HepG2 (cell line): ENCODE measurements at regions not wholly inside any gene's neighbourhood (a gene's known extent, or its start where the extent isn't known, plus 50 kb on each side); places are given as distances from the start of the nearest gene placed in this dataset.

ENCODE experiments used
- CHD4 ChIP-seq: fragments of 200-600 bp; sonication (generic); IDR thresholded peaks from 2 replicates; pipeline ENCODE4 v1.7.0; 2017; ENCODE audit warnings: mild to moderate bottlenecking, low read length, borderline replicate concordance
- CREM ChIP-seq, 2 experiments: sonication (generic) in 1 of 2; formaldehyde crosslinking in 1 of 2; IDR thresholded peaks; 2 replicates each; pipeline versions ENCODE4 v1.4.0 to v1.6.1; 2016 to 2020; ENCODE audit warnings: antibody characterized with exemption in 1 of 2, mild to moderate bottlenecking in 1 of 2, missing genetic modification reagents in 1 of 2
- EP300 ChIP-seq, 3 experiments: sonication (generic) in 1 of 3; formaldehyde crosslinking in 1 of 3; IDR thresholded peaks; 2 replicates each; pipeline versions ENCODE4 v1.5.1 to v1.6.1; 2011 to 2020; ENCODE audit warnings: low read depth in 2 of 3, low read length in 2 of 3, borderline replicate concordance in 1 of 3, improper control_type of control experiment in 1 of 3, mild to moderate bottlenecking in 1 of 3, missing genetic modification reagents in 1 of 3, moderate library complexity in 1 of 3
- HDAC1 ChIP-seq: sonication (generic); formaldehyde crosslinking; IDR thresholded peaks from 2 replicates; pipeline ENCODE4 v1.5.1; 2020; ENCODE audit warnings: mild to moderate bottlenecking, missing genetic modification reagents
- MED13 ChIP-seq: sonication (generic); formaldehyde crosslinking; IDR thresholded peaks from 2 replicates; pipeline ENCODE4 v1.5.0; 2020; ENCODE audit warnings: missing genetic modification reagents
- SOX6 ChIP-seq, 2 experiments: fragments of 450-650 bp in 1 of 2; sonication (generic) in 1 of 2; formaldehyde crosslinking in 1 of 2; IDR thresholded peaks; 2 replicates each; pipeline versions ENCODE4 v1.4.0 to v1.6.1; 2017 to 2020; ENCODE audit warnings: antibody characterized with exemption in 1 of 2, mild to moderate bottlenecking in 1 of 2, missing genetic modification reagents in 1 of 2
- TARDBP ChIP-seq: sonication (generic); formaldehyde crosslinking; IDR thresholded peaks from 2 replicates; pipeline ENCODE4 v1.8.0; 2022; ENCODE audit warnings: mild to moderate bottlenecking, missing genetic modification reagents
- ZNF543 ChIP-seq: sonication (generic); formaldehyde crosslinking; IDR thresholded peaks from 2 replicates; pipeline ENCODE4 v1.4.0; 2020; ENCODE audit warnings: mild to moderate bottlenecking, missing genetic modification reagents
- ZNF644 ChIP-seq: IDR thresholded peaks from 2 replicates; pipeline ENCODE4 v1.6.1; 2016; ENCODE audit warnings: low read depth
- TF ChIP-seq, protein P1 (sequence below): IDR thresholded peaks from 2 replicates; pipeline ENCODE4 v1.4.0; 2020; ENCODE audit warnings: mild to moderate bottlenecking, missing genetic modification reagents
- TF ChIP-seq, protein P2 (sequence below): sonication (generic); formaldehyde crosslinking; IDR thresholded peaks from 2 replicates; pipeline ENCODE4 v1.4.0; 2020; ENCODE audit warnings: missing genetic modification reagents
- TF ChIP-seq, protein P3 (sequence below): sonication (generic); formaldehyde crosslinking; IDR thresholded peaks from 2 replicates; pipeline ENCODE4 v1.8.0; 2023; ENCODE audit warnings: mild to moderate bottlenecking, missing genetic modification reagents
- TF ChIP-seq, protein P4 (sequence below): sonication (generic); formaldehyde crosslinking; IDR thresholded peaks from 2 replicates; pipeline ENCODE4 v1.8.1; 2023; ENCODE audit warnings: mild to moderate bottlenecking, inconsistent platforms, moderate library complexity, missing genetic modification reagents, borderline replicate concordance
- TF ChIP-seq, protein P5 (sequence below): sonication (generic); formaldehyde crosslinking; conservative IDR thresholded peaks from 2 replicates; pipeline ENCODE4 v1.4.0; 2020; ENCODE audit warnings: missing genetic modification reagents

DNA sequence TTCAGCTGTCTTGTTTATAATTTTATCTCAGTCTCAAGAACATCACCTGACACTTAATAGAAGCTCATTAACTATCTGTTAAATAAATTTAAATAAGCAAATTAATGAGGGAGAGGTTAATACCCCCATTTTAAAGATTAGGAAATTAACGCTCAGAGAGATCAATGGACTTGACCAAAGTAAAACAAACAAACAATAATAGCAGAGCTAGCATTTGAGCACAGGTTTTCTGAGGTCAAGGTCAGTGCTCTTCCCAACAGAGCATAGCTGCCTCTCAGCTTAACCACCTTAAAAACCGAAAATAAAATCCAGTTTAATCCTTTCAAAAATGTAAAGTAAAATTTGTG is 196.6 kb upstream of the BCL6 start (continued):
- TF ChIP-seq, protein P1, sequence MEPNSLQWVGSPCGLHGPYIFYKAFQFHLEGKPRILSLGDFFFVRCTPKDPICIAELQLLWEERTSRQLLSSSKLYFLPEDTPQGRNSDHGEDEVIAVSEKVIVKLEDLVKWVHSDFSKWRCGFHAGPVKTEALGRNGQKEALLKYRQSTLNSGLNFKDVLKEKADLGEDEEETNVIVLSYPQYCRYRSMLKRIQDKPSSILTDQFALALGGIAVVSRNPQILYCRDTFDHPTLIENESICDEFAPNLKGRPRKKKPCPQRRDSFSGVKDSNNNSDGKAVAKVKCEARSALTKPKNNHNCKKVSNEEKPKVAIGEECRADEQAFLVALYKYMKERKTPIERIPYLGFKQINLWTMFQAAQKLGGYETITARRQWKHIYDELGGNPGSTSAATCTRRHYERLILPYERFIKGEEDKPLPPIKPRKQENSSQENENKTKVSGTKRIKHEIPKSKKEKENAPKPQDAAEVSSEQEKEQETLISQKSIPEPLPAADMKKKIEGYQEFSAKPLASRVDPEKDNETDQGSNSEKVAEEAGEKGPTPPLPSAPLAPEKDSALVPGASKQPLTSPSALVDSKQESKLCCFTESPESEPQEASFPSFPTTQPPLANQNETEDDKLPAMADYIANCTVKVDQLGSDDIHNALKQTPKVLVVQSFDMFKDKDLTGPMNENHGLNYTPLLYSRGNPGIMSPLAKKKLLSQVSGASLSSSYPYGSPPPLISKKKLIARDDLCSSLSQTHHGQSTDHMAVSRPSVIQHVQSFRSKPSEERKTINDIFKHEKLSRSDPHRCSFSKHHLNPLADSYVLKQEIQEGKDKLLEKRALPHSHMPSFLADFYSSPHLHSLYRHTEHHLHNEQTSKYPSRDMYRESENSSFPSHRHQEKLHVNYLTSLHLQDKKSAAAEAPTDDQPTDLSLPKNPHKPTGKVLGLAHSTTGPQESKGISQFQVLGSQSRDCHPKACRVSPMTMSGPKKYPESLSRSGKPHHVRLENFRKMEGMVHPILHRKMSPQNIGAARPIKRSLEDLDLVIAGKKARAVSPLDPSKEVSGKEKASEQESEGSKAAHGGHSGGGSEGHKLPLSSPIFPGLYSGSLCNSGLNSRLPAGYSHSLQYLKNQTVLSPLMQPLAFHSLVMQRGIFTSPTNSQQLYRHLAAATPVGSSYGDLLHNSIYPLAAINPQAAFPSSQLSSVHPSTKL, result peak; percentile 85
- TF ChIP-seq, protein P2, sequence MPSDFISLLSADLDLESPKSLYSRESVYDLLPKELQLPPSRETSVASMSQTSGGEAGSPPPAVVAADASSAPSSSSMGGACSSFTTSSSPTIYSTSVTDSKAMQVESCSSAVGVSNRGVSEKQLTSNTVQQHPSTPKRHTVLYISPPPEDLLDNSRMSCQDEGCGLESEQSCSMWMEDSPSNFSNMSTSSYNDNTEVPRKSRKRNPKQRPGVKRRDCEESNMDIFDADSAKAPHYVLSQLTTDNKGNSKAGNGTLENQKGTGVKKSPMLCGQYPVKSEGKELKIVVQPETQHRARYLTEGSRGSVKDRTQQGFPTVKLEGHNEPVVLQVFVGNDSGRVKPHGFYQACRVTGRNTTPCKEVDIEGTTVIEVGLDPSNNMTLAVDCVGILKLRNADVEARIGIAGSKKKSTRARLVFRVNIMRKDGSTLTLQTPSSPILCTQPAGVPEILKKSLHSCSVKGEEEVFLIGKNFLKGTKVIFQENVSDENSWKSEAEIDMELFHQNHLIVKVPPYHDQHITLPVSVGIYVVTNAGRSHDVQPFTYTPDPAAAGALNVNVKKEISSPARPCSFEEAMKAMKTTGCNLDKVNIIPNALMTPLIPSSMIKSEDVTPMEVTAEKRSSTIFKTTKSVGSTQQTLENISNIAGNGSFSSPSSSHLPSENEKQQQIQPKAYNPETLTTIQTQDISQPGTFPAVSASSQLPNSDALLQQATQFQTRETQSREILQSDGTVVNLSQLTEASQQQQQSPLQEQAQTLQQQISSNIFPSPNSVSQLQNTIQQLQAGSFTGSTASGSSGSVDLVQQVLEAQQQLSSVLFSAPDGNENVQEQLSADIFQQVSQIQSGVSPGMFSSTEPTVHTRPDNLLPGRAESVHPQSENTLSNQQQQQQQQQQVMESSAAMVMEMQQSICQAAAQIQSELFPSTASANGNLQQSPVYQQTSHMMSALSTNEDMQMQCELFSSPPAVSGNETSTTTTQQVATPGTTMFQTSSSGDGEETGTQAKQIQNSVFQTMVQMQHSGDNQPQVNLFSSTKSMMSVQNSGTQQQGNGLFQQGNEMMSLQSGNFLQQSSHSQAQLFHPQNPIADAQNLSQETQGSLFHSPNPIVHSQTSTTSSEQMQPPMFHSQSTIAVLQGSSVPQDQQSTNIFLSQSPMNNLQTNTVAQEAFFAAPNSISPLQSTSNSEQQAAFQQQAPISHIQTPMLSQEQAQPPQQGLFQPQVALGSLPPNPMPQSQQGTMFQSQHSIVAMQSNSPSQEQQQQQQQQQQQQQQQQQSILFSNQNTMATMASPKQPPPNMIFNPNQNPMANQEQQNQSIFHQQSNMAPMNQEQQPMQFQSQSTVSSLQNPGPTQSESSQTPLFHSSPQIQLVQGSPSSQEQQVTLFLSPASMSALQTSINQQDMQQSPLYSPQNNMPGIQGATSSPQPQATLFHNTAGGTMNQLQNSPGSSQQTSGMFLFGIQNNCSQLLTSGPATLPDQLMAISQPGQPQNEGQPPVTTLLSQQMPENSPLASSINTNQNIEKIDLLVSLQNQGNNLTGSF (CRISPR knock-in tag), result no peak
- TF ChIP-seq HDAC1 (CRISPR knock-in tag), result 0 out of 2 replicates have a peak, but pooled peaks have one; percentile 19
- TF ChIP-seq, protein P3, sequence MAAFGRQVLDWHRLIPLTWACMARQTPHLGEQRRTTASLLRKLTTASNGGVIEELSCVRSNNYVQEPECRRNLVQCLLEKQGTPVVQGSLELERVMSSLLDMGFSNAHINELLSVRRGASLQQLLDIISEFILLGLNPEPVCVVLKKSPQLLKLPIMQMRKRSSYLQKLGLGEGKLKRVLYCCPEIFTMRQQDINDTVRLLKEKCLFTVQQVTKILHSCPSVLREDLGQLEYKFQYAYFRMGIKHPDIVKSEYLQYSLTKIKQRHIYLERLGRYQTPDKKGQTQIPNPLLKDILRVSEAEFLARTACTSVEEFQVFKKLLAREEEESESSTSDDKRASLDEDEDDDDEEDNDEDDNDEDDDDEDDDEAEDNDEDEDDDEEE, result no peak
- TF ChIP-seq MED13 (CRISPR knock-in tag), result no peak
- peak; percentile 67; the same call in 1 of the 2 replicates for TF ChIP-seq CHD4
- TF ChIP-seq CREM (IDR thresholded peaks at IDR 0.05), result 0 out of 2 replicates have a peak, but pooled peaks have one; percentile 26
- TF ChIP-seq CREM (CRISPR knock-in tag; IDR thresholded peaks at IDR 0.05), result no peak
- TF ChIP-seq, protein P4, sequence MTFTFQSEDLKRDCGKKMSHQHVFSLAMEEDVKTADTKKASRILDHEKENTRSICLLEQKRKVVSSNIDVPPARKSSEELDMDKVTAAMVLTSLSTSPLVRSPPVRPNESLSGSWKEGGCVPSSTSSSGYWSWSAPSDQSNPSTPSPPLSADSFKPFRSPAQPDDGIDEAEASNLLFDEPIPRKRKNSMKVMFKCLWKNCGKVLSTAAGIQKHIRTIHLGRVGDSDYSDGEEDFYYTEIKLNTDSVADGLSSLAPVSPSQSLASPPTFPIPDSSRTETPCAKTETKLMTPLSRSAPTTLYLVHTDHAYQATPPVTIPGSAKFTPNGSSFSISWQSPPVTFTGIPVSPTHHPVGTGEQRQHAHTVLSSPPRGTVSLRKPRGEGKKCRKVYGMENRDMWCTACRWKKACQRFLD, result no peak
- no peak for TF ChIP-seq ZNF543 (CRISPR knock-in tag)
- TF ChIP-seq TARDBP (CRISPR knock-in tag), result no peak
- TF ChIP-seq ZNF644 (CRISPR knock-in tag), result no peak
- peak in 1 of 2 experiments; percentile 64; a peak in 1 of 4 replicates for TF ChIP-seq EP300 (IDR thresholded peaks at IDR 0.05; ENCODE audit: low read depth in 2 of 2, low read length in 2 of 2)
- TF ChIP-seq EP300 (CRISPR knock-in tag; IDR thresholded peaks at IDR 0.05; ENCODE audit: borderline replicate concordance), result no peak
- TF ChIP-seq, protein P5, sequence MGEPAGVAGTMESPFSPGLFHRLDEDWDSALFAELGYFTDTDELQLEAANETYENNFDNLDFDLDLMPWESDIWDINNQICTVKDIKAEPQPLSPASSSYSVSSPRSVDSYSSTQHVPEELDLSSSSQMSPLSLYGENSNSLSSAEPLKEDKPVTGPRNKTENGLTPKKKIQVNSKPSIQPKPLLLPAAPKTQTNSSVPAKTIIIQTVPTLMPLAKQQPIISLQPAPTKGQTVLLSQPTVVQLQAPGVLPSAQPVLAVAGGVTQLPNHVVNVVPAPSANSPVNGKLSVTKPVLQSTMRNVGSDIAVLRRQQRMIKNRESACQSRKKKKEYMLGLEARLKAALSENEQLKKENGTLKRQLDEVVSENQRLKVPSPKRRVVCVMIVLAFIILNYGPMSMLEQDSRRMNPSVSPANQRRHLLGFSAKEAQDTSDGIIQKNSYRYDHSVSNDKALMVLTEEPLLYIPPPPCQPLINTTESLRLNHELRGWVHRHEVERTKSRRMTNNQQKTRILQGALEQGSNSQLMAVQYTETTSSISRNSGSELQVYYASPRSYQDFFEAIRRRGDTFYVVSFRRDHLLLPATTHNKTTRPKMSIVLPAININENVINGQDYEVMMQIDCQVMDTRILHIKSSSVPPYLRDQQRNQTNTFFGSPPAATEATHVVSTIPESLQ (CRISPR knock-in tag), result no peak
- no peak for TF ChIP-seq SOX6 (IDR thresholded peaks at IDR 0.05)
- peak; percentile 66 for TF ChIP-seq SOX6 (CRISPR knock-in tag; IDR thresholded peaks at IDR 0.05)
